ENCODE measurements at regions not wholly inside any gene's neighbourhood (a gene's known extent, or its start where the extent isn't known, plus 50 kb on each side); places are given as distances from the start of the nearest gene placed in this dataset.
"Not testable (repeated sequence)": the region's sequence is repeated elsewhere in the genome, so short reads cannot be mapped to it uniquely, and the experiment has no call there.

- no peak for FAIRE-seq
Measured at GRCh38 chr5:23727271-23727670, 219.9 kb downstream of the PRDM9 start.

- no peak for FAIRE-seq
Measured at GRCh38 chr5:23730023-23730422, 222.6 kb downstream of the PRDM9 start.

- no peak for FAIRE-seq
Measured at GRCh38 chr5:23740029-23740428, 232.6 kb downstream of the PRDM9 start.

GRCh38 chr5:23742701-23743100, 235.3 kb downstream of the PRDM9 start:
- FAIRE-seq: no peak

GRCh38 chr5:23755906-23756305, 248.5 kb downstream of the PRDM9 start:
- no peak for FAIRE-seq

- FAIRE-seq: no peak
Measured at GRCh38 chr5:23756779-23757178, 249.4 kb downstream of the PRDM9 start.

- no peak for FAIRE-seq
Measured at GRCh38 chr5:23763170-23763569, 255.8 kb downstream of the PRDM9 start.

GRCh38 chr5:23776684-23777083, 269.3 kb downstream of the PRDM9 start:
- no peak for FAIRE-seq

GRCh38 chr5:23800307-23800706, 292.9 kb downstream of the PRDM9 start:
- FAIRE-seq: not testable (repeated sequence)

- FAIRE-seq: no peak
Measured at GRCh38 chr5:23820765-23821471, 313.5 kb downstream of the PRDM9 start.

- no peak for FAIRE-seq
Measured at GRCh38 chr5:23823521-23823920, 316.1 kb downstream of the PRDM9 start.

- FAIRE-seq: no peak
Measured at GRCh38 chr5:23825196-23825595, 317.8 kb downstream of the PRDM9 start.

- FAIRE-seq: no peak
Measured at GRCh38 chr5:23840083-23840482, 332.7 kb downstream of the PRDM9 start.

GRCh38 chr5:23864786-23865185, 357.4 kb downstream of the PRDM9 start:
- no peak for FAIRE-seq

GRCh38 chr5:23877847-23878246, 370.4 kb downstream of the PRDM9 start:
- no peak for FAIRE-seq

GRCh38 chr5:23884405-23885031, 377.1 kb downstream of the PRDM9 start:
- FAIRE-seq: no peak

- no peak for FAIRE-seq
Measured at GRCh38 chr5:23893561-23893960, 386.2 kb downstream of the PRDM9 start.

GRCh38 chr5:23895614-23896013, 388.2 kb downstream of the PRDM9 start:
- FAIRE-seq: no peak

- no peak for FAIRE-seq
Measured at GRCh38 chr5:23930985-23931384, 423.6 kb downstream of the PRDM9 start.

GRCh38 chr5:23951261-23951928, 444.0 kb downstream of the PRDM9 start:
- not testable (repeated sequence) for FAIRE-seq

- no peak for FAIRE-seq
Measured at GRCh38 chr5:23963449-23963848, 456.0 kb downstream of the PRDM9 start.

- no peak for FAIRE-seq
Measured at GRCh38 chr5:23977365-23977764, 470.0 kb downstream of the PRDM9 start.

GRCh38 chr5:23977997-23978396, 470.6 kb downstream of the PRDM9 start:
- FAIRE-seq: no peak

- FAIRE-seq: no peak
Measured at GRCh38 chr5:23991406-23991805, 484.0 kb downstream of the PRDM9 start.

All from colon (tissue), 2 donors.